ENCODE measurements at regions not wholly inside any gene's neighbourhood (a gene's known extent, or its start where the extent isn't known, plus 50 kb on each side); places are given as distances from the start of the nearest gene placed in this dataset.

- Histone ChIP-seq H3K36me3 (no peaks in the 10 kb centered on the region), H3K4me1 (no peaks in the 10 kb centered on the region), H3K9me3 (no peaks in the 10 kb centered on the region), H3K27me3 (no peaks in the 10 kb centered on the region), H3K4me3 (replicated peaks in 1 of 3) (no peak overlapping the region), H3K27ac (no peak overlapping the region)
- no peak for TF ChIP-seq POLR2A (IDR thresholded peaks at IDR 0.05)
- 95 to 96% methylated on average over 1 of the region's 1 CpG for WGBS, 2 donors
- intact Hi-C loops (cut with DNase I), result no loop called here
- DNase-seq, result no peak
These were observed 637.3 kb downstream of the USP25 start for GRCh38 chr21:16367079-16367478.

GRCh38 chr21:16370186-16370585, 640.4 kb downstream of the USP25 start:
- intact Hi-C loops (cut with DNase I), result no loop called here
- TF ChIP-seq POLR2A (IDR thresholded peaks at IDR 0.05) (no peak), CTCF (IDR thresholded peaks at IDR 0.05) (no peak)
- H3K9me3 ChIP-seq, result no peaks in the 10 kb centered on the region
- no peaks in the 10 kb centered on the region for H3K4me1 ChIP-seq
- no peak overlapping the region for H3K27ac ChIP-seq
- no peaks in the 10 kb centered on the region for H3K36me3 ChIP-seq
- no peak for DNase-seq
- no peaks in the 10 kb centered on the region for H3K27me3 ChIP-seq
- 89 to 93% methylated on average over 10 of the region's 10 CpGs for WGBS, 2 donors
- no peak overlapping the region for H3K4me3 ChIP-seq (replicated peaks in 1 of 3)

- intact Hi-C loops (cut with DNase I), result no loop called here
- no peaks in the 10 kb centered on the region for H3K4me1 ChIP-seq
- no peak overlapping the region for H3K4me3 ChIP-seq (replicated peaks in 1 of 3)
- no peak for DNase-seq
- no peak overlapping the region for H3K27ac ChIP-seq
- no peaks in the 10 kb centered on the region for H3K36me3 ChIP-seq
- no peak for TF ChIP-seq POLR2A (IDR thresholded peaks at IDR 0.05)
- TF ChIP-seq CTCF (IDR thresholded peaks at IDR 0.05), result no peak
- H3K9me3 ChIP-seq, result no peaks in the 10 kb centered on the region
- H3K27me3 ChIP-seq, result no peaks in the 10 kb centered on the region
These were observed 642.8 kb downstream of the USP25 start for GRCh38 chr21:16372586-16372985.

GRCh38 chr21:16376673-16377072, 646.9 kb downstream of the USP25 start:
- Histone ChIP-seq H3K36me3 (no peaks in the 10 kb centered on the region), H3K27ac (peak overlapping the region in 1 of 3 donors; percentile 35), H3K4me1 (no peaks in the 10 kb centered on the region), H3K9me3 (no peaks in the 10 kb centered on the region), H3K4me3 (replicated peaks in 1 of 3) (no peak overlapping the region), H3K27me3 (no peaks in the 10 kb centered on the region)
- WGBS, 2 donors, result 55 to 72% methylated on average over 2 of the region's 2 CpGs
- intact Hi-C loops (cut with DNase I), result no loop called here
- TF ChIP-seq POLR2A (IDR thresholded peaks at IDR 0.05) (no peak), CTCF (IDR thresholded peaks at IDR 0.05) (no peak)
- DNase-seq, result no peak

- WGBS, 2 donors, result 85 to 86% methylated on average over 6 of the region's 6 CpGs
- intact Hi-C loops (cut with DNase I), result no loop called here
- DNase-seq, result no peak
- no peak for TF ChIP-seq CTCF (IDR thresholded peaks at IDR 0.05)
- no peak for TF ChIP-seq POLR2A (IDR thresholded peaks at IDR 0.05)
- H3K27ac ChIP-seq, result peak overlapping the region in 1 of 3 donors; percentile 35
- H3K27me3 ChIP-seq, result no peaks in the 10 kb centered on the region
- H3K4me1 ChIP-seq, result no peaks in the 10 kb centered on the region
- H3K36me3 ChIP-seq, result no peaks in the 10 kb centered on the region
- H3K9me3 ChIP-seq, result no peaks in the 10 kb centered on the region
- H3K4me3 ChIP-seq (replicated peaks in 1 of 3), result no peak overlapping the region
These were observed 647.4 kb downstream of the USP25 start for GRCh38 chr21:16377120-16377658.

GRCh38 chr21:16377857-16378256, 648.1 kb downstream of the USP25 start:
- intact Hi-C loops (cut with DNase I), result no loop called here
- Histone ChIP-seq H3K4me3 (replicated peaks in 1 of 3) (no peak overlapping the region), H3K9me3 (no peaks in the 10 kb centered on the region), H3K27ac (peak overlapping the region in 1 of 3 donors; percentile 8), H3K4me1 (no peaks in the 10 kb centered on the region), H3K27me3 (no peaks in the 10 kb centered on the region), H3K36me3 (no peaks in the 10 kb centered on the region)
- TF ChIP-seq CTCF (IDR thresholded peaks at IDR 0.05) (no peak), POLR2A (IDR thresholded peaks at IDR 0.05) (no peak)
- 77 to 90% methylated on average over 2 of the region's 2 CpGs for WGBS, 2 donors
- no peak for DNase-seq
